ENCODE measurements at regions not wholly inside any gene's neighbourhood (a gene's known extent, or its start where the extent isn't known, plus 50 kb on each side); places are given as distances from the start of the nearest gene placed in this dataset.

GRCh38 chr3:178236555-178237277 is 299.5 kb upstream of the KCNMB2 start:
- Histone ChIP-seq H3K27me3 (no peaks in the 10 kb centered on the region), H3K36me3 (no peaks in the 10 kb centered on the region)
- DNase-seq (ENCODE audit: low spot score in 2 of 2), result no peak

GRCh38 chr3:178238179-178238578 is 298.1 kb upstream of the KCNMB2 start:
- no peaks in the 10 kb centered on the region for H3K27me3 ChIP-seq
- no peak for DNase-seq (ENCODE audit: low spot score in 2 of 2)
- intact Hi-C loops (cut with DNase I), result no loop called here
- H3K27ac ChIP-seq, result no peak overlapping the region
- no peaks in the 10 kb centered on the region for H3K36me3 ChIP-seq
- H3K4me1 ChIP-seq, result no peaks in the 10 kb centered on the region
- H3K9me3 ChIP-seq, result no peaks in the 10 kb centered on the region
- TF ChIP-seq CTCF (IDR thresholded peaks at IDR 0.05), result no peak
- no peak overlapping the region for H3K4me3 ChIP-seq

More at GRCh38 chr3:178236555-178237277, 299.5 kb upstream of the KCNMB2 start:
- intact Hi-C loops (cut with DNase I), result no loop called here
- Histone ChIP-seq H3K4me1 (no peaks in the 10 kb centered on the region), H3K27ac (no peak overlapping the region), H3K4me3 (no peak overlapping the region), H3K9me3 (no peaks in the 10 kb centered on the region)
- no peak for TF ChIP-seq CTCF (IDR thresholded peaks at IDR 0.05)

- DNase-seq (ENCODE audit: low spot score in 2 of 2), result no peak
- no peak for TF ChIP-seq CTCF (IDR thresholded peaks at IDR 0.05)
- H3K27ac ChIP-seq, result no peak overlapping the region
- no peaks in the 10 kb centered on the region for H3K36me3 ChIP-seq
- H3K4me3 ChIP-seq, result no peak overlapping the region
- no peaks in the 10 kb centered on the region for H3K4me1 ChIP-seq
- no peaks in the 10 kb centered on the region for H3K9me3 ChIP-seq
- H3K27me3 ChIP-seq, result no peaks in the 10 kb centered on the region
- intact Hi-C loops (cut with DNase I), result no loop called here
Observed at GRCh38 chr3:178244733-178245709, 291.2 kb upstream of the KCNMB2 start.

- no peak for TF ChIP-seq CTCF (IDR thresholded peaks at IDR 0.05)
- DNase-seq (ENCODE audit: low spot score in 2 of 2), result no peak
- no peaks in the 10 kb centered on the region for H3K36me3 ChIP-seq
- peaks cover 0 to 5% of the 10 kb centered on the region in 2 donors for H3K9me3 ChIP-seq
- intact Hi-C loops (cut with DNase I), result no loop called here
- no peak overlapping the region for H3K4me3 ChIP-seq
- H3K27ac ChIP-seq, result no peak overlapping the region
- no peaks in the 10 kb centered on the region for H3K27me3 ChIP-seq
- no peaks in the 10 kb centered on the region for H3K4me1 ChIP-seq
Observed at GRCh38 chr3:178246004-178246403, 290.2 kb upstream of the KCNMB2 start.

GRCh38 chr3:178255315-178255714 is 280.9 kb upstream of the KCNMB2 start:
- no peak overlapping the region for H3K27ac ChIP-seq
- no peak for DNase-seq (ENCODE audit: low spot score in 2 of 2)
- H3K36me3 ChIP-seq, result no peaks in the 10 kb centered on the region
- intact Hi-C loops (cut with DNase I), result no loop called here
- H3K4me3 ChIP-seq, result no peak overlapping the region
- H3K9me3 ChIP-seq, result peaks cover 0 to 3% of the 10 kb centered on the region in 2 donors
- no peaks in the 10 kb centered on the region for H3K4me1 ChIP-seq
- TF ChIP-seq CTCF (IDR thresholded peaks at IDR 0.05), result no peak
- H3K27me3 ChIP-seq, result no peaks in the 10 kb centered on the region

Measured in ascending aorta (tissue), 2 donors.